Fibroblast of peridontal ligament (primary cell): ENCODE measurements at regions not wholly inside any gene's neighbourhood (a gene's known extent, or its start where the extent isn't known, plus 50 kb on each side); places are given as distances from the start of the nearest gene placed in this dataset.

Experiments used
- DNase-seq: peaks from one replicate; pipeline ENCODE4 v3.0.0-alpha.2; 2010; ENCODE audit errors: extremely low read depth

- DNase-seq = no peak
Measured at GRCh38 chr20:52921340-52921739, 50.8 kb upstream of the TSHZ2 start.

GRCh38 chr20:52918311-52918710 lies 53.8 kb upstream of the TSHZ2 start:
- DNase-seq = no peak

DNA sequence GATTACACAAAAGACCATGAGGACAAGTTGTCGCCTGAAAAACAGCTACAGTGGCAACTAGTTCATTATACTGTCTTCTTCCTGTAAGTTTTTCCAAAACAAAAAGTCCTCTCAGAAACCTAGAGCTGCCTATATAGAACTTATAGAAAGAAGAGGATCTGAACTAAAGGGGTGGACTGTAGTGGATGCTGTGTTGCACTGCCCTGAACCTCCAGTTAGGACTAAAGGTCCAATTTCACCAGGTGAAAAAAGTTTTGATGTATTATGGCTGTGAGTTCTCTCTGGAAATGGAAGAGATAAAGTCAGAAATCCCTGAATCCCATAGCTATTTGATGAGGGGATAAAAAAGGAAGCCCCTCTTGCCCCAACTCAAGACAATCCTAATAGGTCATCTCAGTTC lies 56.6 kb upstream of the TSHZ2 start:
- DNase-seq = no peak

DNA sequence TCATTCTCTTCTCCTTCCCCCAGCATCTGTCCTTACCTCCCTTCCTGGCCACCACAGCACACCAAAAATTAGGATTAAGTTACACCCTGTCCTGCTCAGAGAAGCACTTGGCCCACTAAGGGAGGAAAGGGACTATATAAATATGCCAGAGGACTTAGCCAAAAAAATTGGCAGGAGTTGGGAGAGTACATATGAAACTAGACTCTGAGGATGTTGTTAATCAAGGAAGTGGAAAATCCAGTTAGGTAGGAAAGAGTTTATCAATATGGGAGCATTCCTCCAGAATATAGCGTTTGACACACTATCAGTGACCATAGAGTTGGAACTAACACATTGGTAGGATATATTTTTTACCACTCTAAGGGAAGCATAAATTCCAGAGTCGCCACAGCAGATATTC lies 57.3 kb upstream of the TSHZ2 start:
- no peak for DNase-seq

- DNase-seq = no peak
Measured at GRCh38 chr20:52913650-52914387, 58.3 kb upstream of the TSHZ2 start.

DNA sequence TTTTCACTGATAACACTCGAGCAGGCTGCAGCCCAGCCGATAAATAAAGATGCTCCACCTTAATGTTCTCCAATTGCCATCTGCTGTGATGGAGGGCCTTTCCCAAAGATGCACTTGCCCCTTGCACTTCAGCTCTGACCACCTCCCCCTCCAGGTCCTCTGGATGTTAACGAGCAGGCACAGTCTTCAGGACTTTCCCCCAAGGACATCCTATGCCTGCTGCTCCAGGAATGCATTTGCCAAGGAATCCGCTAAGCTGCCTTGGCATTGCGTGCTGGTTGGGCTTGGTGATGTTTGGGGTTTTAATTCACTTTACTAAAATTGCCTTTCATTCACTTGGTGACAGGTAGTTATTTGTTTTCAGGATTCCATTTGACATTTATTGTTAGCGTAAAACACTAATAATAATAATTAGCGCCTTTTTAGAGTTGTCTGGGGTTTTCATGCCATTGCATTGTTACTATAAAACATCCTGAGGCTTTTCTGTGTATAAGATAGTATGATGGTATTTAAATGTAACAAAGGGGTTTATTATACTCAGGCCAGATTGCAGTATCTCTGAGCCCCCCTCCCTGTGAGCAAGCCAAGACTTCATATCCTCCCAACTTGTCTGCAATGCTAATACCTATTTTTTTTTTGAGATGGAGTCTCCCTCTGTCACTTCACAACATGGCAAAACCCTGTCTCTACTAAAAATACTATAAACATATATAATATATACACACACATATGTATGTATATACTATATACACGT lies 66.7 kb upstream of the TSHZ2 start:
- no peak for DNase-seq

DNA sequence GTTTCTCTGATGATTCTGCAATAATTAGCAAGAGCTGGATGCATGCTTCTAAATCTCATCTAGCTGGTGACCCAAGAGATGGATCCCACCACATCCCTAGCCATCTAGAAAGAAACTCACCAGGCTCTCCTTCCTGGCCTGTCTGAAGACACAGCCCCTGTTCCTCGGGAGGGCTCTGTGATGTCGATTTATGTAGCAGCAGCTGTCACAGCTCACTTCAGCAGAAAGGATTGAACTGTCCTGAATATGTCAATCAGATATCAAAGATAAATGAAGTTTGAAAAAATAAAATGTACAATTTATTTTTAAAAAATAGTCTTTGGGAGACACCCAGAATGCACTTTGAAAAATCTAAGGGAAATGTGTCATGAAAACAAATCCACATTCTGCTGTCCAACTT lies 67.3 kb upstream of the TSHZ2 start:
- DNase-seq = no peak

DNA sequence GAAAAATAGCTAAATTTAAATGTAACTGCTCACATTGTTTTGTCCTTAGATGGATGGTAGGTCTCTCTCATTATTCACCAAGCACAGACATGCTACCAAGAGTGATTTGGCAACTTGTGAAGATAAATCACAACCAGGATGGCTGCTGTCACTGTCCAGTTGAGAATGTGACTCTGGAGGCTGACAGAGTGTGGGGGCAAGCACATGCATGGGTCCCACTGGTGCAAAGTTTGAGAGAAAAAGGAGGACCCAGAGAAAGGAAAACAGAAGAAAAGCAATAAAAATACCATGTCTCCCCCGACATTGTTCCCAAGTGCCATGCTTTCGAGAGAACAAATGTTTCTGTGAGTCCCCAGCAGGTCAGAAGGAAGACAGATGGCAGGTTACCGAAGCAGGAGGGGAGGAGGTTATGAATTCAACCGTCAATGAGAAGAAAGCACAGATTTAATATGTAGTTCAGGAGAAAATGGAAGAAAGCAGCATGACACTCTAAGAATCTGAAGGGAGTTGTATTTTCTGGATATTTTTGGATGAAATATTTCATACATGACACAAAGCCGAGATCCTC lies 73.0 kb upstream of the TSHZ2 start:
- DNase-seq = no peak

GRCh38 chr20:52896348-52896747 lies 75.8 kb upstream of the TSHZ2 start:
- no peak for DNase-seq

- DNase-seq = no peak
Measured at GRCh38 chr20:52895701-52896100, 76.5 kb upstream of the TSHZ2 start.

DNA sequence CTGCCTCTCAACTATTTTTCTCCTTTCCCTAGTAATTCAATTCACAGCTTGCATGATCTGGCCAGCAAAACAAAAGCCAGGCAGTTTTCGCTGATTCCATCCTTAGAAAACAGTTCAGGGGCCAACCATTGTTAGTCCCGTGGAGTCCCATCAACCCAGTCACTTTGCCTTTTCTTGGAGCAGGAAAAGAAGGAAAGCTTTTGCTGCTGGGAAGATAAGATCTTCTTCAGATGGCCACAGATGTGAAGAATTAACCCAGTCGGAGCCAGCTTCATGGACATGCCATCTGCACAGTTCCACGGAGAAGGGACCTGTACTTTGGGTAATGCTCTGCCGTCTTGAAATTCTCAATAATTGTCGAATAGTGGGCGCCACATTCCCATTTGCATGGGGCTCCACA lies 76.9 kb upstream of the TSHZ2 start:
- no peak for DNase-seq

DNA sequence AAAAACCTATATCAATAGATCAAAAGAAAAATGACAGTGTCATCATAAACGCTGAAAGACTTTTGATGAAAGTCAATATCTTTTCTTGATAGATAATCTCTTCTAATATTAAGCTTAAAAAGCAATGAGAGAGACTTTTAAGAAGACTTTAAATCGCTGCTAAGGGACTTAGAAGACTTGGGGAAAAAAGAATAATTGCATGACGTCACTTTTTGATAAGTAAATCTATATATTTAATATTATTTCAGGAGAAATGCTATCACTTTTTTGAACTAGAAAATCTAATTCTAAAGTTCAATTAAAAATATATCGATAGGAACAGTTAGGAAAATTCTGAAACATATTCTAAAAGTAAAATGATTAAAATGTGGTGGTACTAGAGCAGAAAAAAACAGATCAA lies 78.7 kb upstream of the TSHZ2 start:
- no peak for DNase-seq

DNA sequence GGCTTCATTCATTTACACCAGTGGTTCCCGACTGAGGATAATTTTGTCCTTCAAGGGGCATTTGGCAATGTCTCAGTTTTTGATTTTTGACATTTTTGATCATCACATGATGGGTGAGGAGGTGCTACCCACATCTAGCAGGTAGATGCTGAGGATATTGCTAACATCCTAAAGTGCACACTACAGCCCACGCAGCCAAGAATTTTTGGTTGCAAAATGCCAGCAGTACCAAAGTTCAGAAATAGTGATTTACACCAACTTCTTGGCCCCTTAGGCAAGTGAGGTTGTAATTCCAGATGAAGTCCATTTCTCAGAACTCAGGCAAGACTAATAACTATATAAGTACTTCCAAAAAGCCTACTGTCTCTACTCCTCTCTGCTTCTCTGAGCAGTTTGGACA lies 80.1 kb upstream of the TSHZ2 start:
- no peak for DNase-seq

- no peak for DNase-seq
Measured at GRCh38 chr20:52890130-52890529, 82.0 kb upstream of the TSHZ2 start.

- no peak for DNase-seq
Measured at GRCh38 chr20:52889225-52889624, 82.9 kb upstream of the TSHZ2 start.

- no peak for DNase-seq
Measured at GRCh38 chr20:52888096-52888495, 84.1 kb upstream of the TSHZ2 start.

GRCh38 chr20:52880997-52881396 lies 91.2 kb upstream of the TSHZ2 start:
- DNase-seq = no peak

DNA sequence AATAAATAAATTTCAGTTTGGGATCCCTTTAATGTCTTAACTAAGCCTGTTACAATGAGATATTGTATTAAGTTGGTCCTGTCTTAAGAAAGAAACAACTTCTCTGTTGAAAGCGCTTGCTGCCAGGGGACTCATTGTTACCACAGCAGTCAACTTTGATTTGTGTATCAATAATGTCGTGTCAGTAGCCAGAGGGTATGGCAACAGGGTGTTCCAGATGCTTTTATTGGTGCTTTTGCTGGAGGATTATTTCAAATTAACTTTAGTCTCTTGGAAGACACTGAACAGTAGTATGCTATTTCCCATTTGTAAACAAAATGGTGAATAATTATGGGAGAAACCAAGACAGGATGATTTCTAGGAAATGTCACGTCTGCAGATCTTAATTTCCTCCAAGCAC lies 91.9 kb upstream of the TSHZ2 start:
- DNase-seq = no peak

GRCh38 chr20:52874241-52874640 lies 97.9 kb upstream of the TSHZ2 start:
- no peak for DNase-seq

DNA sequence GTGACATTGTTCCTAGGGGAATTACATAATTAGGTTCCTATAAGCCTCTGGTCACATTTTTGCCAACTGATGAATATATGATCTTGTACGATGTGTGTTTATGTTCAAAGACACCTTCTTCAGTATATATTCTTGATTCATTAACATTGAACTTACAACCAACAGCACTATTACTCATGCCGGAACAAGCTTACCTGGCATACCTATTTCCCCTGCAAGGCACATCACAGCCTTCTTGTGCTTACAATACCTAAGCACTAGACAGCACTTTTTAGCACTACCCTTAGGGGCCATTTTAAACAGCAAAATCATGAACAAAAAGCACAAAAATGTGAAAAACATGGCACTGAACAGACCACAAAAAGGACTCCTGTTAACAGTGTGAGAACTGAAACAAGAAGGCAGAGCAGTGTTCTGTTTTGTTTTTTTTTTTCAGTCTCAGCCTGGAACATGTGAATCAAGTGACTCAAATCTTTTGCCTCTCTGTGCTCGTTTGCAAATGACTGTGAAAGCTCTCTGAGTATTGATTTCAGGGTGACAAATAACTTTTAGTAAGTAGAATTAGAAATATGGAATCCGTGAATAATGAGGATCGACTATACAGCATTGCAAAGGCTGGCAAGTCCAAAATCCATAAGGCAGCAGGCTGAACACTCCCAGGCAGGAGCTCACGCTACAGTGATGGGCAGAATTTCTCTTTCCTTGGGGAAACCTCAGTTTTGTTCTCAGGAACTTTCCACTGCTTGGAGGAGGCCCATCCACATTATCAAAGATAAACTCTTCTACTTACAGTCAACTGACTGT lies 102.3 kb upstream of the TSHZ2 start:
- no peak for DNase-seq

- no peak for DNase-seq
Measured at GRCh38 chr20:52869276-52869675, 102.9 kb upstream of the TSHZ2 start.

DNA sequence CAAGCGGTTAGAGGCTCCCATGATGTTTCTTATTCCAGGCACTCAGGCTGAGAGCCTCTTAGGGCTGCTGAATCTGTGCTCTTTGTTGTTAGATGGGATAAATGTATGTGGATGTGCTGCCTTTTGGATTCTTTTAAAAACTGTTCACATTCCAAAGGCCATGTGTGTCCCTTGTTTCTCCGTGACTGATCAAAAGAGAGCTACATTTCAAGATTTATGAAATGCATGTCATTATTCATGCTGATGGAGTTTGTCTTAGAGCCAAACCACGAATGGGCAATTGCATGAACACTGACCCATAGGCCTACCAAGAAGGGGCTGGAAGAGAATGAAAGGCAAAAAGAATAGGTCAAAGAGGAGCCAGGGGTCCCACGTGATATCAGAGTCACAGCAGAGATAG lies 104.9 kb upstream of the TSHZ2 start:
- DNase-seq = no peak
